ENCODE measurements at regions not wholly inside any gene's neighbourhood (a gene's known extent, or its start where the extent isn't known, plus 50 kb on each side); places are given as distances from the start of the nearest gene placed in this dataset.

- no peaks in the 10 kb centered on the region for H3K27me3 ChIP-seq (replicated peaks)
- DNase-seq: peak; percentile 88
- no peaks in the 10 kb centered on the region for H3K36me3 ChIP-seq (replicated peaks)
- H3K4me3 ChIP-seq (ENCODE audit: low read depth, low read length): peak overlapping the region; percentile 5
- in situ Hi-C loops (cut with HindIII; ENCODE audit: low pct_ligation_motif_present, low sequenced_read_pairs): no loop called here
- TF ChIP-seq CTCF (IDR thresholded peaks at IDR 0.05; ENCODE audit: low read depth, low read length, missing control alignments): no peak
- H3K27ac ChIP-seq: peak overlapping the region; percentile 64
These were observed 151.9 kb downstream of the MACROH2A1 start for GRCh38 chr5:135246923-135247795.

GRCh38 chr5:135246605-135246922 is 152.5 kb downstream of the MACROH2A1 start:
- H3K4me3 ChIP-seq (ENCODE audit: low read depth, low read length): no peak overlapping the region
- in situ Hi-C loops (cut with HindIII; ENCODE audit: low pct_ligation_motif_present, low sequenced_read_pairs): no loop called here
- no peak for TF ChIP-seq CTCF (IDR thresholded peaks at IDR 0.05; ENCODE audit: low read depth, low read length, missing control alignments)

GRCh38 chr5:135245521-135246499 is 153.2 kb downstream of the MACROH2A1 start:
- no peak for TF ChIP-seq CTCF (IDR thresholded peaks at IDR 0.05; ENCODE audit: low read depth, low read length, missing control alignments)
- in situ Hi-C loops (cut with HindIII; ENCODE audit: low pct_ligation_motif_present, low sequenced_read_pairs): no loop called here
- Histone ChIP-seq H3K27me3 (replicated peaks) (no peaks in the 10 kb centered on the region), H3K27ac (peak overlapping the region; percentile 64), H3K36me3 (replicated peaks) (no peaks in the 10 kb centered on the region), H3K4me3 (ENCODE audit: low read depth, low read length) (no peak overlapping the region)
- peak; percentile 47 for DNase-seq

More at GRCh38 chr5:135246605-135246922, 152.5 kb downstream of the MACROH2A1 start:
- DNase-seq: no peak
- Histone ChIP-seq H3K27me3 (replicated peaks) (no peaks in the 10 kb centered on the region), H3K27ac (peak overlapping the region; percentile 64), H3K36me3 (replicated peaks) (no peaks in the 10 kb centered on the region)

GRCh38 chr5:135244620-135245021 is 154.4 kb downstream of the MACROH2A1 start:
- Histone ChIP-seq H3K36me3 (replicated peaks) (no peaks in the 10 kb centered on the region), H3K27me3 (replicated peaks) (no peaks in the 10 kb centered on the region), H3K27ac (no peak overlapping the region), H3K4me3 (ENCODE audit: low read depth, low read length) (no peak overlapping the region)
- no peak for TF ChIP-seq CTCF (IDR thresholded peaks at IDR 0.05; ENCODE audit: low read depth, low read length, missing control alignments)
- in situ Hi-C loops (cut with HindIII; ENCODE audit: low pct_ligation_motif_present, low sequenced_read_pairs): no loop called here
- no peak for DNase-seq

- DNase-seq: no peak
- in situ Hi-C loops (cut with HindIII; ENCODE audit: low pct_ligation_motif_present, low sequenced_read_pairs): no loop called here
- H3K27ac ChIP-seq: no peak overlapping the region
- no peaks in the 10 kb centered on the region for H3K36me3 ChIP-seq (replicated peaks)
- no peaks in the 10 kb centered on the region for H3K27me3 ChIP-seq (replicated peaks)
- TF ChIP-seq CTCF (IDR thresholded peaks at IDR 0.05; ENCODE audit: low read depth, low read length, missing control alignments): no peak
- no peak overlapping the region for H3K4me3 ChIP-seq (ENCODE audit: low read depth, low read length)
These were observed 155.3 kb downstream of the MACROH2A1 start for GRCh38 chr5:135243556-135244285.

Data from brain microvascular endothelial cell (primary cell).